Omental fat pad (tissue), 3 donors: ENCODE measurements at regions not wholly inside any gene's neighbourhood (a gene's known extent, or its start where the extent isn't known, plus 50 kb on each side); places are given as distances from the start of the nearest gene placed in this dataset.

Experiments
- ATAC-seq: fragments of 150-250 bp; one replicate; pipeline ENCODE4 v1.9.1; 2016; ENCODE audit warnings: mild to moderate bottlenecking, moderate library complexity; ENCODE audit not compliant: low FRiP score
- DNase-seq: peaks from one replicate; pipeline ENCODE4 v3.0.0-alpha.2; 2019; ENCODE audit warnings: low spot score
- CTCF ChIP-seq, 3 donors: fragments of 450-650 bp; IDR thresholded peaks; one replicate each; pipeline ENCODE4 v1.5.1; 2016 to 2017; ENCODE audit warnings: antibody characterized with exemption in 3 of 3, mild to moderate bottlenecking in 3 of 3, moderate library complexity in 2 of 3

- DNase-seq, result no peak
- no peak for ATAC-seq
- no peak for TF ChIP-seq CTCF (IDR thresholded peaks at IDR 0.05)
Measured at GRCh38 chrX:110414679-110415439, 56.2 kb downstream of the RTL9 start.

- no peak for TF ChIP-seq CTCF (IDR thresholded peaks at IDR 0.05)
- ATAC-seq, result no peak
Measured at GRCh38 chrX:110415440-110416170, 57.0 kb downstream of the RTL9 start.

GRCh38 chrX:110417128-110417527, 58.5 kb downstream of the RTL9 start:
- TF ChIP-seq CTCF (IDR thresholded peaks at IDR 0.05), result no peak
- ATAC-seq (no peak), DNase-seq (no peak)

More at GRCh38 chrX:110415440-110416170, 57.0 kb downstream of the RTL9 start:
- DNase-seq, result no peak

- ATAC-seq, result peak; percentile 58
Measured at GRCh38 chrX:110418316-110419235, 59.9 kb downstream of the RTL9 start.

GRCh38 chrX:110419512-110419911, 60.9 kb downstream of the RTL9 start:
- no peak for TF ChIP-seq CTCF (IDR thresholded peaks at IDR 0.05)
- no peak for ATAC-seq

More at GRCh38 chrX:110418316-110419235, 59.9 kb downstream of the RTL9 start:
- no peak for DNase-seq
- TF ChIP-seq CTCF (IDR thresholded peaks at IDR 0.05), result no peak

GRCh38 chrX:110420771-110421499, 62.3 kb downstream of the RTL9 start:
- ATAC-seq, result no peak
- TF ChIP-seq CTCF (IDR thresholded peaks at IDR 0.05), result no peak
- DNase-seq, result no peak

More at GRCh38 chrX:110419512-110419911, 60.9 kb downstream of the RTL9 start:
- DNase-seq, result no peak
